8988T (cell line): ENCODE measurements at regions not wholly inside any gene's neighbourhood (a gene's known extent, or its start where the extent isn't known, plus 50 kb on each side); places are given as distances from the start of the nearest gene placed in this dataset.

Source experiments
- DNase-seq: peaks from one replicate; pipeline ENCODE4 v3.0.0; 2011

GRCh38 chr6:150651808-150652470 lies 52.3 kb downstream of the PLEKHG1 start:
- DNase-seq, result no peak

GRCh38 chr6:150652848-150653613 lies 53.3 kb downstream of the PLEKHG1 start:
- no peak for DNase-seq

GRCh38 chr6:150654608-150655007 lies 54.9 kb downstream of the PLEKHG1 start:
- DNase-seq, result no peak

GRCh38 chr6:150656156-150656555 lies 56.5 kb downstream of the PLEKHG1 start:
- DNase-seq, result no peak

GRCh38 chr6:150658421-150658820 lies 58.7 kb downstream of the PLEKHG1 start:
- DNase-seq, result no peak

GRCh38 chr6:150659046-150659763 lies 59.5 kb downstream of the PLEKHG1 start:
- no peak for DNase-seq

- no peak for DNase-seq
Observed at GRCh38 chr6:150661216-150662007, 61.7 kb downstream of the PLEKHG1 start.

GRCh38 chr6:150662814-150663213 lies 63.1 kb downstream of the PLEKHG1 start:
- DNase-seq, result no peak

- DNase-seq, result no peak
Observed at GRCh38 chr6:150664091-150664490, 64.4 kb downstream of the PLEKHG1 start.

GRCh38 chr6:150666071-150666470 lies 66.4 kb downstream of the PLEKHG1 start:
- DNase-seq, result no peak

- no peak for DNase-seq
Observed at GRCh38 chr6:150667359-150667758, 67.7 kb downstream of the PLEKHG1 start.

GRCh38 chr6:150667977-150668716 lies 68.5 kb downstream of the PLEKHG1 start:
- no peak for DNase-seq

- DNase-seq, result no peak
Observed at GRCh38 chr6:150668900-150669302, 69.2 kb downstream of the PLEKHG1 start.

- no peak for DNase-seq
Observed at GRCh38 chr6:150670311-150670710, 70.6 kb downstream of the PLEKHG1 start.

GRCh38 chr6:150672800-150673199 lies 73.1 kb downstream of the PLEKHG1 start:
- DNase-seq, result no peak

GRCh38 chr6:150673720-150674346 lies 74.1 kb downstream of the PLEKHG1 start:
- no peak for DNase-seq

GRCh38 chr6:150676344-150676743 lies 76.7 kb downstream of the PLEKHG1 start:
- DNase-seq, result no peak

GRCh38 chr6:150676772-150677171 lies 77.1 kb downstream of the PLEKHG1 start:
- no peak for DNase-seq

GRCh38 chr6:150680510-150680909 lies 80.8 kb downstream of the PLEKHG1 start:
- DNase-seq, result no peak

GRCh38 chr6:150681578-150682395 lies 82.1 kb downstream of the PLEKHG1 start:
- DNase-seq, result no peak

GRCh38 chr6:150683320-150683719 lies 83.6 kb downstream of the PLEKHG1 start:
- no peak for DNase-seq
